Endothelial cell (in vitro differentiated cells): ENCODE measurements at regions not wholly inside any gene's neighbourhood (a gene's known extent, or its start where the extent isn't known, plus 50 kb on each side); places are given as distances from the start of the nearest gene placed in this dataset.

Experiments used
- DNase-seq: peaks from one replicate; pipeline ENCODE4 v3.0.0; 2021; ENCODE audit warnings: low spot score
- H3K27ac Mint-ChIP-seq: one replicate; pipeline ENCODE4 v1.8.0; 2021; ENCODE audit warnings: mixed read lengths, inconsistent platforms; ENCODE audit not compliant: unreplicated experiment
- H3K27me3 Mint-ChIP-seq: one replicate; pipeline ENCODE4 v1.8.0; 2021; ENCODE audit warnings: mild to moderate bottlenecking, moderate library complexity, mixed read lengths, inconsistent platforms; ENCODE audit not compliant: unreplicated experiment
- H3K36me3 Mint-ChIP-seq: one replicate; pipeline ENCODE4 v1.8.0; 2021; ENCODE audit warnings: mild to moderate bottlenecking, low read depth, mixed read lengths, inconsistent platforms; ENCODE audit not compliant: unreplicated experiment
- H3K4me1 Mint-ChIP-seq: one replicate; pipeline ENCODE4 v1.8.0; 2021; ENCODE audit warnings: mild to moderate bottlenecking, mixed read lengths, inconsistent platforms; ENCODE audit not compliant: unreplicated experiment
- H3K4me3 Mint-ChIP-seq: one replicate; pipeline ENCODE4 v1.8.0; 2021; ENCODE audit warnings: mild to moderate bottlenecking, mixed read lengths, inconsistent platforms; ENCODE audit not compliant: unreplicated experiment
- H3K9me3 Mint-ChIP-seq: one replicate; pipeline ENCODE4 v1.8.0; 2021; ENCODE audit warnings: mixed read lengths, inconsistent platforms; ENCODE audit not compliant: unreplicated experiment
- TF ChIP-seq, protein P1 (sequence below): fragments of 200-600 bp; sonication (generic); IDR thresholded peaks from one replicate; pipeline ENCODE4 v1.5.0; 2021; ENCODE audit warnings: antibody characterized with exemption; ENCODE audit not compliant: unreplicated experiment

DNA sequence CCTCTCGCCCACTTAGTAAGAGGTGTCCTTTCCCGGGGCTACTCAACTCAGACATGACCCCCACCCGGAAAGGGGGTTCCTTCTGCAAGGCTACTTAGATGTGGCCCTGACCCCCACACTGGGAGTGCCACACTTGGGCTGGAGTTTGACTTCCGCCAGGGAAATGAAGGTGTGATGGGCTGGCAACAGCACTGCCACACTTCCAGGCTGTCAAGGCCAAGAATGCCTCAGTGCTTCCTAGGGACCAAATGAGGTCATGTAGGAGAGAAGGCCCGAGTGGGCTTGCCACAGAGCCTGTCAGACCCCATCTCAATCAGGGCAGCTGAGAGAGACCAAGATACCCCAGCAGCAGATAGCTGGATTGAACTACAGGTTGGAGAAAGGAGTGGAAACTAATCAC lies 55.5 kb downstream of the DRD1 start:
- H3K4me3 Mint-ChIP-seq = no peak overlapping the region
- H3K4me1 Mint-ChIP-seq = no peaks in the 10 kb centered on the region
- no peaks in the 10 kb centered on the region for H3K9me3 Mint-ChIP-seq
- H3K36me3 Mint-ChIP-seq = no peaks in the 10 kb centered on the region
- H3K27ac Mint-ChIP-seq = no peak overlapping the region
- peaks cover 2% of the 10 kb centered on the region for H3K27me3 Mint-ChIP-seq
- TF ChIP-seq, protein P1, sequence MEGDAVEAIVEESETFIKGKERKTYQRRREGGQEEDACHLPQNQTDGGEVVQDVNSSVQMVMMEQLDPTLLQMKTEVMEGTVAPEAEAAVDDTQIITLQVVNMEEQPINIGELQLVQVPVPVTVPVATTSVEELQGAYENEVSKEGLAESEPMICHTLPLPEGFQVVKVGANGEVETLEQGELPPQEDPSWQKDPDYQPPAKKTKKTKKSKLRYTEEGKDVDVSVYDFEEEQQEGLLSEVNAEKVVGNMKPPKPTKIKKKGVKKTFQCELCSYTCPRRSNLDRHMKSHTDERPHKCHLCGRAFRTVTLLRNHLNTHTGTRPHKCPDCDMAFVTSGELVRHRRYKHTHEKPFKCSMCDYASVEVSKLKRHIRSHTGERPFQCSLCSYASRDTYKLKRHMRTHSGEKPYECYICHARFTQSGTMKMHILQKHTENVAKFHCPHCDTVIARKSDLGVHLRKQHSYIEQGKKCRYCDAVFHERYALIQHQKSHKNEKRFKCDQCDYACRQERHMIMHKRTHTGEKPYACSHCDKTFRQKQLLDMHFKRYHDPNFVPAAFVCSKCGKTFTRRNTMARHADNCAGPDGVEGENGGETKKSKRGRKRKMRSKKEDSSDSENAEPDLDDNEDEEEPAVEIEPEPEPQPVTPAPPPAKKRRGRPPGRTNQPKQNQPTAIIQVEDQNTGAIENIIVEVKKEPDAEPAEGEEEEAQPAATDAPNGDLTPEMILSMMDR = no peak
- no peak for DNase-seq

DNA sequence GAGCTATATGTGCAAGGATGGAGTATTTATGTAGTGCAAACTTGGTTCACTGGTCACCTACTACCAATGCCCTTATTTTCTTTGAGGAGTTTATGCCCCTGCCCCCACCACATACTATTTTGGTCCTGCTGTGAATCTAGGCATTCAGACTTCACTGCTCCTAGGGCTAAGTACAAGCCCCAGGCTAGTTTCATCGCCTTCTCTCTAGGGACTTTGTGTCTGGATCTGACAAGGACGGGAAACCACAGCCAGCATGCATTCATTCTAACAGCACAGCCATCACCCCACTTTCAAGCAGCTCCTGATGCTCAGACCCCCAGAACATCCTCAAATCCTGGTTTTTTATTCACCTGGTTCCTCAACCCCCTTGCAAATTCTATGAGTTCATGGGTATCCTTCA lies 56.8 kb downstream of the DRD1 start:
- TF ChIP-seq, protein P1 = no peak
- no peak for DNase-seq
- Mint-ChIP-seq H3K4me1 (no peaks in the 10 kb centered on the region), H3K4me3 (no peak overlapping the region), H3K27me3 (peaks cover 4% of the 10 kb centered on the region), H3K27ac (no peak overlapping the region), H3K36me3 (no peaks in the 10 kb centered on the region), H3K9me3 (no peaks in the 10 kb centered on the region)

DNA sequence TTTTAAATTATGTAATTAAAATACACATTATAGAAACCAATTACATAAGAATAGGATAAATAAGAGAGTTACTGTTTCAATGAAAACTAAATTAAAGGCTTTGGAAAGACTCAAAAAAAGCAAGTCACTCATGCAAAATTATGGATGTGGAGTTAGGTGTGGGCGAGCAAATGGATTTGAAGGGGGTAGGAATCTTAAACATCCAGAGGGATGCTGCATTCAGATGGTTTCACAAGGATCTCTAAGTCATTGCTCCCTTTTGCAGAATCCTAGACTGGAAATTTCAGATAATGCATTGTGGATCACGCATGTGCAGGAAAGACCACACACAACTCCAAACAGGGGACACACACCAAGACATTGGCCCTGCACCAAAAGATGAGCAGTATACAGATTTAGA lies 57.5 kb downstream of the DRD1 start:
- H3K4me3 Mint-ChIP-seq = no peak overlapping the region
- no peaks in the 10 kb centered on the region for H3K9me3 Mint-ChIP-seq
- H3K27ac Mint-ChIP-seq = no peak overlapping the region
- DNase-seq = no peak
- H3K36me3 Mint-ChIP-seq = no peaks in the 10 kb centered on the region
- no peaks in the 10 kb centered on the region for H3K4me1 Mint-ChIP-seq
- TF ChIP-seq, protein P1 = no peak
- H3K27me3 Mint-ChIP-seq = peaks cover 4% of the 10 kb centered on the region

DNA sequence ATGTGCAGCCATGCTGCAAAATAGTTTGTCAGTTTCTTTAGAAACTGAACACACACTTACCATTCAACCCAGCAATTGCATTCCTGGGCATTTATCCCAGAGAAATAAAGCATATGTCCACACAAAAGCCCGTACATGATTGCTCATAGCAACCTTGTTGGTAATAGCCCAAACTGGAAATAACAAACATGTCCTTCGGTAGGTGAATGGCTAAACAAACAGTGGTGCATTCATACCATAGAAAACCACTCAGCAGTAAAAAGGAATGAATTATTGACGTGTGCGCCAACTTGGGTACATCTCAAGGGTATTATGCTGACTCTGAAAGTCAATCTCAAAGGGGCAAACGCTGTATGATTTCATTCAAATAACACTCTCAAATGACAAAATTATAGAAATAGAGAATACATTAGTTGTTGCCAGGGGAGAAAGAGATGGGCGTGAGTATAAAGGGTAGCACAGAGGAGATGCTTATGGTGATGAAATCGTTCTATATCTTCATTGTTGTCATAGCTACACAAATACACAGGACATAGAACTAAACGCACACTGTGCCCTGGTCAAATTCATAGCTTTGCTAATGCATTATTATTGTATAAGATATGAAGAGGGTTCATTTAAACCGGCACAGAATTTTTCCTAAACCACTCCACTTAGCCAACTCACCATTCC lies 58.2 kb downstream of the DRD1 start:
- TF ChIP-seq, protein P1 = no peak
- H3K4me3 Mint-ChIP-seq = no peak overlapping the region
- no peak for DNase-seq
- H3K27ac Mint-ChIP-seq = no peak overlapping the region
- H3K27me3 Mint-ChIP-seq = peaks cover 4% of the 10 kb centered on the region
- H3K36me3 Mint-ChIP-seq = no peaks in the 10 kb centered on the region
- no peaks in the 10 kb centered on the region for H3K4me1 Mint-ChIP-seq
- no peaks in the 10 kb centered on the region for H3K9me3 Mint-ChIP-seq

DNA sequence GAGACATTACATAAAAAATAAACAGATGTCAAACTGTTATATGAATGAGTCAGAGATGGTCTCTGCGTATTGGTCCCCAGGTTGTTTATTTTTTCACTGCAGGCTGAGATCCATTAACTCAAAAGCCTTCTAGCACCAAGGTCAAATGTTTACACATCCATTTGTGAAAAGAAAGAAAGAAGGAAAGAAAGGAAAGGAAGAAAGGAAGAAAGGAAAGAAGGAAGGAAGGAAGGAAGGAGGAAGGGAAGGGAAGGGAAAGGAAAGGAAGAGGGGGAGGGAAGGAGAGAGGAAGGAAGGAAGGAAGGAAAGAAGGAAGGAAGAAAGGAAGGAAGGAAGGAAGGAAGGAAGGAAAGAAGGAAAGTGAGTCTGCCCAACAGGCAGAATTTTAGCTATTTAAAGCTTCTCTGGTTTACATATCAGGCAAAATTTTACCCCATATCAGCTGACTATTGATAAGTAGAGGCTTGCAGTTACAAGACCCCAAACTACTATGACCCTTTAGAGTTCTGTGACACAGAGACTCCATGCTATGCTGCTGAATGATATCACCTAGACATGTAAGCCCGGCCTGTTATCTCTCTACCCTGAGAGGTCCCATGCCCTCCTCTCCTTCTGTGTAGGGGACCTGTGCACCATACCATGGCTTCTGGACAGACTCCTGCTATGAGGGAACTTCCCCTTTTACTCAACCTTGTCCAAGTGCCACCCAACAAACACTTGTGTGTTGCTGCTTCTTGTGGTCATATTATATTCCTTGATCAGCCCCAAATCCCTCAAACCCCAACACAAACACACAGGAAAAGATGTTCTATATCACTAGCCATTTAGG lies 59.0 kb downstream of the DRD1 start:
- no peak for DNase-seq
- Mint-ChIP-seq H3K27ac (no peak overlapping the region), H3K27me3 (peaks cover 4% of the 10 kb centered on the region), H3K36me3 (no peaks in the 10 kb centered on the region), H3K4me1 (no peaks in the 10 kb centered on the region), H3K9me3 (no peaks in the 10 kb centered on the region), H3K4me3 (no peak overlapping the region)
- TF ChIP-seq, protein P1 = no peak
